ENCODE measurements at regions not wholly inside any gene's neighbourhood (a gene's known extent, or its start where the extent isn't known, plus 50 kb on each side); places are given as distances from the start of the nearest gene placed in this dataset.

GRCh38 chr4:24001486-24002329 lies 111.9 kb upstream of the PPARGC1A start:
- TF ChIP-seq CTCF (IDR thresholded peaks at IDR 0.05): no peak
- TF ChIP-seq EP300 (IDR thresholded peaks at IDR 0.05): no peak

All from suprapubic skin (tissue), 3 donors.